HL-60 (cell line): ENCODE measurements at regions not wholly inside any gene's neighbourhood (a gene's known extent, or its start where the extent isn't known, plus 50 kb on each side); places are given as distances from the start of the nearest gene placed in this dataset.

Source experiments
- CTCF ChIP-seq: IDR thresholded peaks from one replicate; pipeline ENCODE4 v1.5.1; 2011; ENCODE audit warnings: low read length, control low read depth, inconsistent platforms; ENCODE audit not compliant: insufficient read depth
- GABPA ChIP-seq: IDR thresholded peaks from 2 replicates; pipeline ENCODE4 v1.6.1; 2012; ENCODE audit warnings: low read depth
- POLR2AphosphoS5 ChIP-seq: IDR thresholded peaks from 2 replicates; pipeline ENCODE4 v1.6.1; 2012; ENCODE audit warnings: low read depth
- REST ChIP-seq: IDR thresholded peaks from 2 replicates; pipeline ENCODE4 v1.6.1; 2012; ENCODE audit warnings: low read depth; ENCODE audit not compliant: insufficient replicate concordance

- TF ChIP-seq POLR2AphosphoS5 (no peak), CTCF (no peak), REST (no peak), GABPA (no peak)
Measured at GRCh38 chr7:68610701-68611100, 987.6 kb upstream of the AUTS2 start.
